ENCODE measurements at regions not wholly inside any gene's neighbourhood (a gene's known extent, or its start where the extent isn't known, plus 50 kb on each side); places are given as distances from the start of the nearest gene placed in this dataset.

- H2AFZ ChIP-seq (ENCODE audit: control insufficient read depth, low read length), result no peak overlapping the region
- H3K36me3 ChIP-seq (ENCODE audit: control insufficient read depth in 2 of 2, extremely low read depth in 1 of 2, insufficient read depth in 2 of 2, low read length in 2 of 2), result no peaks in the 10 kb centered on the region
- no peak overlapping the region for H3K4me3 ChIP-seq (ENCODE audit: control insufficient read depth in 2 of 3, extremely low read depth in 1 of 3, insufficient read depth in 2 of 3, low read depth in 1 of 3, low read length in 3 of 3)
- H3K4me2 ChIP-seq (ENCODE audit: control insufficient read depth, extremely low read depth, insufficient read depth, low read depth, low read length), result no peak overlapping the region
- H3K79me2 ChIP-seq (ENCODE audit: control insufficient read depth, insufficient read depth, low read length), result no peaks in the 10 kb centered on the region
- no peaks in the 10 kb centered on the region for H4K20me1 ChIP-seq (ENCODE audit: control insufficient read depth, extremely low read depth, insufficient read depth, low read length)
- H3K27ac ChIP-seq (ENCODE audit: control insufficient read depth, insufficient read depth, low read length), result no peak overlapping the region
- TF ChIP-seq EZH2 (IDR thresholded peaks at IDR 0.05; ENCODE audit: low read length), result no peak
- TF ChIP-seq, protein P1, sequence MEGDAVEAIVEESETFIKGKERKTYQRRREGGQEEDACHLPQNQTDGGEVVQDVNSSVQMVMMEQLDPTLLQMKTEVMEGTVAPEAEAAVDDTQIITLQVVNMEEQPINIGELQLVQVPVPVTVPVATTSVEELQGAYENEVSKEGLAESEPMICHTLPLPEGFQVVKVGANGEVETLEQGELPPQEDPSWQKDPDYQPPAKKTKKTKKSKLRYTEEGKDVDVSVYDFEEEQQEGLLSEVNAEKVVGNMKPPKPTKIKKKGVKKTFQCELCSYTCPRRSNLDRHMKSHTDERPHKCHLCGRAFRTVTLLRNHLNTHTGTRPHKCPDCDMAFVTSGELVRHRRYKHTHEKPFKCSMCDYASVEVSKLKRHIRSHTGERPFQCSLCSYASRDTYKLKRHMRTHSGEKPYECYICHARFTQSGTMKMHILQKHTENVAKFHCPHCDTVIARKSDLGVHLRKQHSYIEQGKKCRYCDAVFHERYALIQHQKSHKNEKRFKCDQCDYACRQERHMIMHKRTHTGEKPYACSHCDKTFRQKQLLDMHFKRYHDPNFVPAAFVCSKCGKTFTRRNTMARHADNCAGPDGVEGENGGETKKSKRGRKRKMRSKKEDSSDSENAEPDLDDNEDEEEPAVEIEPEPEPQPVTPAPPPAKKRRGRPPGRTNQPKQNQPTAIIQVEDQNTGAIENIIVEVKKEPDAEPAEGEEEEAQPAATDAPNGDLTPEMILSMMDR (optimal IDR thresholded peaks at IDR 0.05 in 1 of 3, IDR thresholded peaks at IDR 0.05 in 1 of 3, conservative IDR thresholded peaks at IDR 0.05 in 1 of 3; ENCODE audit: extremely low read depth in 1 of 3, insufficient read depth in 2 of 3, low read length in 3 of 3), result no peak
- dilution Hi-C loops (cut with MboI; ENCODE audit: extremely low pct_ligation_motif_present, low sequenced_read_pairs), result no loop called here
- no peaks in the 10 kb centered on the region for H3K9me3 ChIP-seq (ENCODE audit: control insufficient read depth, low read depth, low read length)
- DNase-seq (ENCODE audit: low read depth, low spot score), result no peak
- H3K4me1 ChIP-seq (ENCODE audit: control insufficient read depth, extremely low read depth, insufficient read depth, low read length), result no peaks in the 10 kb centered on the region
- no peaks in the 10 kb centered on the region for H3K27me3 ChIP-seq (ENCODE audit: control insufficient read depth, extremely low read depth, insufficient read depth, low read length)
- no peaks in the 10 kb centered on the region for H3K9me1 ChIP-seq (ENCODE audit: control insufficient read depth, extremely low read depth, insufficient read depth, low read length)
- FAIRE-seq, result no peak
- no peak overlapping the region for H3K9ac ChIP-seq (ENCODE audit: control insufficient read depth, extremely low read depth, insufficient read depth, low read length)
These were observed 287.1 kb upstream of the SPTLC3 start for GRCh38 chr20:12721636-12722035.

GRCh38 chr20:12722091-12722490 is 286.7 kb upstream of the SPTLC3 start:
- H3K9me3 ChIP-seq (ENCODE audit: control insufficient read depth, low read depth, low read length), result no peaks in the 10 kb centered on the region
- dilution Hi-C loops (cut with MboI; ENCODE audit: extremely low pct_ligation_motif_present, low sequenced_read_pairs), result no loop called here
- no peak overlapping the region for H3K27ac ChIP-seq (ENCODE audit: control insufficient read depth, insufficient read depth, low read length)
- DNase-seq (ENCODE audit: low read depth, low spot score) (no peak), FAIRE-seq (peak; percentile 41)
- H3K9ac ChIP-seq (ENCODE audit: control insufficient read depth, extremely low read depth, insufficient read depth, low read length), result no peak overlapping the region
- H3K9me1 ChIP-seq (ENCODE audit: control insufficient read depth, extremely low read depth, insufficient read depth, low read length), result no peaks in the 10 kb centered on the region
- no peaks in the 10 kb centered on the region for H3K79me2 ChIP-seq (ENCODE audit: control insufficient read depth, insufficient read depth, low read length)
- no peaks in the 10 kb centered on the region for H3K4me1 ChIP-seq (ENCODE audit: control insufficient read depth, extremely low read depth, insufficient read depth, low read length)
- H3K4me3 ChIP-seq (ENCODE audit: control insufficient read depth in 2 of 3, extremely low read depth in 1 of 3, insufficient read depth in 2 of 3, low read depth in 1 of 3, low read length in 3 of 3), result no peak overlapping the region
- H2AFZ ChIP-seq (ENCODE audit: control insufficient read depth, low read length), result no peak overlapping the region
- no peaks in the 10 kb centered on the region for H3K36me3 ChIP-seq (ENCODE audit: control insufficient read depth in 2 of 2, extremely low read depth in 1 of 2, insufficient read depth in 2 of 2, low read length in 2 of 2)
- H3K4me2 ChIP-seq (ENCODE audit: control insufficient read depth, extremely low read depth, insufficient read depth, low read depth, low read length), result no peak overlapping the region
- H3K27me3 ChIP-seq (ENCODE audit: control insufficient read depth, extremely low read depth, insufficient read depth, low read length), result no peaks in the 10 kb centered on the region
- H4K20me1 ChIP-seq (ENCODE audit: control insufficient read depth, extremely low read depth, insufficient read depth, low read length), result no peaks in the 10 kb centered on the region
- TF ChIP-seq, protein P1 (optimal IDR thresholded peaks at IDR 0.05 in 1 of 3, IDR thresholded peaks at IDR 0.05 in 1 of 3, conservative IDR thresholded peaks at IDR 0.05 in 1 of 3; ENCODE audit: extremely low read depth in 1 of 3, insufficient read depth in 2 of 3, low read length in 3 of 3), result no peak
- TF ChIP-seq EZH2 (IDR thresholded peaks at IDR 0.05; ENCODE audit: low read length), result no peak
